ENCODE measurements at regions not wholly inside any gene's neighbourhood (a gene's known extent, or its start where the extent isn't known, plus 50 kb on each side); places are given as distances from the start of the nearest gene placed in this dataset.

GRCh38 chr2:3942841-3943240, 239.5 kb downstream of the DCDC2C start:
- TF ChIP-seq POLR2A (IDR thresholded peaks at IDR 0.05) (no peak), POLR2AphosphoS5 (IDR thresholded peaks at IDR 0.05) (no peak)
- TF ChIP-seq, protein P1, sequence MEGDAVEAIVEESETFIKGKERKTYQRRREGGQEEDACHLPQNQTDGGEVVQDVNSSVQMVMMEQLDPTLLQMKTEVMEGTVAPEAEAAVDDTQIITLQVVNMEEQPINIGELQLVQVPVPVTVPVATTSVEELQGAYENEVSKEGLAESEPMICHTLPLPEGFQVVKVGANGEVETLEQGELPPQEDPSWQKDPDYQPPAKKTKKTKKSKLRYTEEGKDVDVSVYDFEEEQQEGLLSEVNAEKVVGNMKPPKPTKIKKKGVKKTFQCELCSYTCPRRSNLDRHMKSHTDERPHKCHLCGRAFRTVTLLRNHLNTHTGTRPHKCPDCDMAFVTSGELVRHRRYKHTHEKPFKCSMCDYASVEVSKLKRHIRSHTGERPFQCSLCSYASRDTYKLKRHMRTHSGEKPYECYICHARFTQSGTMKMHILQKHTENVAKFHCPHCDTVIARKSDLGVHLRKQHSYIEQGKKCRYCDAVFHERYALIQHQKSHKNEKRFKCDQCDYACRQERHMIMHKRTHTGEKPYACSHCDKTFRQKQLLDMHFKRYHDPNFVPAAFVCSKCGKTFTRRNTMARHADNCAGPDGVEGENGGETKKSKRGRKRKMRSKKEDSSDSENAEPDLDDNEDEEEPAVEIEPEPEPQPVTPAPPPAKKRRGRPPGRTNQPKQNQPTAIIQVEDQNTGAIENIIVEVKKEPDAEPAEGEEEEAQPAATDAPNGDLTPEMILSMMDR (IDR thresholded peaks at IDR 0.05) = no peak
- Histone ChIP-seq H3K27me3 (no peaks in the 10 kb centered on the region), H3K9me3 (peaks cover 0 to 3% of the 10 kb centered on the region in 2 donors), H3K4me1 (no peaks in the 10 kb centered on the region), H3K36me3 (no peaks in the 10 kb centered on the region), H3K27ac (no peak overlapping the region), H3K4me3 (no peak overlapping the region)
- DNase-seq (ENCODE audit: low spot score in 2 of 2) = no peak
- intact Hi-C loops (cut with DNase I; ENCODE audit: low total_unique reads) = no loop called here

GRCh38 chr2:3944071-3944470, 240.7 kb downstream of the DCDC2C start:
- TF ChIP-seq POLR2A (IDR thresholded peaks at IDR 0.05) (no peak), POLR2AphosphoS5 (IDR thresholded peaks at IDR 0.05) (no peak)
- TF ChIP-seq, protein P1 (IDR thresholded peaks at IDR 0.05) = no peak
- Histone ChIP-seq H3K4me1 (no peaks in the 10 kb centered on the region), H3K27ac (no peak overlapping the region), H3K36me3 (no peaks in the 10 kb centered on the region), H3K9me3 (peaks cover 0 to 3% of the 10 kb centered on the region in 2 donors), H3K4me3 (no peak overlapping the region), H3K27me3 (no peaks in the 10 kb centered on the region)
- intact Hi-C loops (cut with DNase I; ENCODE audit: low total_unique reads) = no loop called here
- no peak for DNase-seq (ENCODE audit: low spot score in 2 of 2)

GRCh38 chr2:3944841-3945240, 241.5 kb downstream of the DCDC2C start:
- no peak overlapping the region for H3K27ac ChIP-seq

GRCh38 chr2:3948191-3948590, 244.8 kb downstream of the DCDC2C start:
- no peaks in the 10 kb centered on the region for H3K27me3 ChIP-seq
- no peak overlapping the region for H3K27ac ChIP-seq
- TF ChIP-seq POLR2A (IDR thresholded peaks at IDR 0.05) = no peak
- TF ChIP-seq POLR2AphosphoS5 (IDR thresholded peaks at IDR 0.05) = no peak
- TF ChIP-seq, protein P1 (IDR thresholded peaks at IDR 0.05) = no peak
- no peak overlapping the region for H3K4me3 ChIP-seq
- H3K9me3 ChIP-seq = peaks cover 10 to 19% of the 10 kb centered on the region in 2 donors
- H3K4me1 ChIP-seq = no peaks in the 10 kb centered on the region
- no peak for DNase-seq (ENCODE audit: low spot score in 2 of 2)
- intact Hi-C loops (cut with DNase I; ENCODE audit: low total_unique reads) = no loop called here
- H3K36me3 ChIP-seq = no peaks in the 10 kb centered on the region

More at GRCh38 chr2:3944841-3945240, 241.5 kb downstream of the DCDC2C start:
- H3K4me3 ChIP-seq = no peak overlapping the region
- no peaks in the 10 kb centered on the region for H3K27me3 ChIP-seq
- peaks cover 0 to 3% of the 10 kb centered on the region in 2 donors for H3K9me3 ChIP-seq
- intact Hi-C loops (cut with DNase I; ENCODE audit: low total_unique reads) = no loop called here
- no peaks in the 10 kb centered on the region for H3K36me3 ChIP-seq
- H3K4me1 ChIP-seq = no peaks in the 10 kb centered on the region
- no peak for DNase-seq (ENCODE audit: low spot score in 2 of 2)
- TF ChIP-seq POLR2AphosphoS5 (IDR thresholded peaks at IDR 0.05) (no peak), POLR2A (IDR thresholded peaks at IDR 0.05) (no peak)
- TF ChIP-seq, protein P1 (IDR thresholded peaks at IDR 0.05) = no peak

DNA sequence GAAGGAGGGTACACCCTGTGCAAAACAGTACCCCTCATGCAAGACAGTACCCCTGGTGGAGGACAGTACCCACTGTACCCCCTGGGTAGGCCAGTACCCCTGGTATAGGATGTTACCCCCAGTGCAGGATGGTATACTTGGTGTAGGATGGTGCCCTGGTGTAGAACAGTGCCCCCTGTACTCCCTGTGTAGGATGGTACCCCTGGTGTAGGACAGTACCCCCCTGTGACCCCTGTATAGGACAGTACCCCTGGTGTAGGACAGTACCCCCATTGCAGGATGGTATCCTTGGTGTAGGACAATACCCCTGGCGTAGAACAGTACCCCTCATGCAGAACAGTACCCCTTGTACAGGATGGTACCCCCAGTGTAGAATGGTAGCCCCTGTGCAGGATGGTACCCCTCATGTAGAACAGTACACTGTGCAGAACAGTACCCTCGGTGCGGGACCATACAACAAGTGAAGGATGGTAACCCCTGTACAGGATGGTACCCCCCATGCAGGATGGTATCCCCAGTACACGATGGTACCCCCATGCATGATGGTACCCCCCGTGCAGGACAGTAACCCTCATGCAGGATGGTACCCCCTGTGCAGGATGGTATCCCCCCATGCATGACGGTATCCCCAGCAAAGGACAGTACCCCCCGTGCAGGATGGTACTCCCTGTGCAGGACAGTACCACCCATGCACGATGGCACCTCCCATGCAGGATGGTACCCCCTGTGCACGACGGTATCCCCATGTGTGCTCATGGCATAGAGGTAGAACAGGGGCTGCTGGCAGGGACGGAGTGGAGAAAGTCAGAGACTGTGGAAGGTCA, 248.0 kb downstream of the DCDC2C start:
- Histone ChIP-seq H3K36me3 (no peaks in the 10 kb centered on the region), H3K27ac (no peak overlapping the region), H3K27me3 (no peaks in the 10 kb centered on the region), H3K4me1 (no peaks in the 10 kb centered on the region), H3K4me3 (no peak overlapping the region), H3K9me3 (peaks cover 10 to 19% of the 10 kb centered on the region in 2 donors)
- TF ChIP-seq, protein P1 (IDR thresholded peaks at IDR 0.05) = no peak
- no peak for TF ChIP-seq POLR2AphosphoS5 (IDR thresholded peaks at IDR 0.05)
- no peak for TF ChIP-seq POLR2A (IDR thresholded peaks at IDR 0.05)
- intact Hi-C loops (cut with DNase I; ENCODE audit: low total_unique reads) = loop anchor here (5.0 kb wide), 1 partner anchor 374 kb away; the partner anchor contains the start of gene RPS7
- DNase-seq (ENCODE audit: low spot score in 2 of 2) = no peak

Measured in breast epithelium (tissue), 4 donors.